RPMI8226 (cell line): ENCODE measurements at regions not wholly inside any gene's neighbourhood (a gene's known extent, or its start where the extent isn't known, plus 50 kb on each side); places are given as distances from the start of the nearest gene placed in this dataset.

Experiments
- DNase-seq: peaks from one replicate; pipeline ENCODE4 v3.0.0-alpha.2; 2015

DNA sequence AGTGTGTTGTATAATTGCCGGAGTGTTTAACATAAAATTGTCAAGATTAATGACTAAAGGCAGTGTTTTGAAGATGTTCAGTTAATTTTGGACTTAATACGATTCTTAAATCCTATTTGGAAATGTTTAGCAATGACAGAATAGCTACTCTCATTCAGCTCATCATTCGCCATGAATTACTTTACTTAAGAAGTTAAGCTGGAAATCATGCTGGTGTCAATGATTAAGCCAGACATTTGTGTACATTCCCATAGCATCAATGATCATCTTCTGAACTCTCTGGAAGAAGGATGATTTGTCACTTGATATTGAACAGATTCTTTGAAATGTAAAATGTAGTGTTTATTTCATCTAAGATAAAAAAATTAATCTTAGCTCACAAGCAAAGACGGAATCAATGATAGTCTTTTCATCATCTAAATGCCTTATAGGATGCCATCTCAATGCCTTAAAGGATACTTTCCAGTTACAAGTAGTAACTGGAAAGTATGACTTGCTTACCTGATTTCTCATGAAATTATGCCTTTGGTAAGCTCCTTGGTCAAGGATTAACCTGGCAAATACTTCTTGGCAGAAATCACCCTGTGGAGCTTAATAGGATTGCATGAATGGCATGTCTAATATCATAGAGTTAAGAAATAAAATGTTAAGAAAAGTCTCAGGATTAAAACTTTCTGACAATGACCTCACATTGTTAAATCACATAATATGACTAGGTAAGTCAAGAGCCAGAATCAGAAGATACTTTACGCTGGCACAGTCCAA lies 515.5 kb upstream of the AGA start:
- DNase-seq, result no peak

DNA sequence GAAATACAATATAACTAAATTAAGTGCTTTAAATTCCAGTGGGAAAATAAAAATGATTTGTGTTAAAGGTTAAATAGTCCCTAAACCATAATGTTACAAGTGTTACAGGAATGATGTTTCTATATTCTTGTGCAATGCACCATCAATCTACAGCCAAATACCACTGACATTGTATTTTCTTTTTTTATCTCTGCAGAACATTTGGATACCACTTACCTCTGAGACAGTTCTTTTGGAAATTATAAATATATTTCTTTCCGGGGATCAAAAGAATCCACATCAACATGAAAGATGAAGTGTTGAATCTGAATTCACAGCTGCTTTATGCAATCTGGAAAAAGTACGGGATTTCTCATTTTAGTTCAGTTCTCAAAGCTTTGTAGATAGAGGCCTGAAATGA lies 518.3 kb upstream of the AGA start:
- DNase-seq, result no peak

DNA sequence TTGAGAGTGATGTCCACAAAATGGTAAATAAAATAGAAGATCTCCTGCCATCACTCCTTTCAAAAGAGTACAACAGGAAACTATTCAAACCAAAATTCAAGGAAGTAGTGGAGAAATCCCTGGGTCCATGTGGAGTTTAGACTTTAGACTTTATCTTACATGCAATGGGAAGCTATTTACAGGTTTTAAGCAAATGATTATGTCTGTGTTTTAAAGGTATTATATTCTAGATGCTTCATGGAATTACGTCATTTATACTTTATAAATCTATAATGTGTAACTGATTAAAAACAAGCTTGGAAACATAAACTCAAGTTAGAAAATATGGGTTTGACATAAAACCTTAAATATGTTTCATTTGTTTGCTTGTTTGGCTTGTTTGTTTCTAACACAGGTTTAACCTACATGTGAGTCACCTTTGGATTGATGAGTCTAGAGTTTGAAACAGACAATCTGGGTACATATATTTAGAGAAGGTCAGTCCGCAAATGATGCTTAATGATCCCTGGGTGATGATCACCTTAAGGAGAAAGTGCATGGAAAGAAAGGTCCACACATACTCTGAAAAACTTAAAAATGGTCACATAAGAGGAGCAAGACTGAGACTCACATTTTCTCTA lies 519.6 kb upstream of the AGA start:
- DNase-seq, result no peak

DNA sequence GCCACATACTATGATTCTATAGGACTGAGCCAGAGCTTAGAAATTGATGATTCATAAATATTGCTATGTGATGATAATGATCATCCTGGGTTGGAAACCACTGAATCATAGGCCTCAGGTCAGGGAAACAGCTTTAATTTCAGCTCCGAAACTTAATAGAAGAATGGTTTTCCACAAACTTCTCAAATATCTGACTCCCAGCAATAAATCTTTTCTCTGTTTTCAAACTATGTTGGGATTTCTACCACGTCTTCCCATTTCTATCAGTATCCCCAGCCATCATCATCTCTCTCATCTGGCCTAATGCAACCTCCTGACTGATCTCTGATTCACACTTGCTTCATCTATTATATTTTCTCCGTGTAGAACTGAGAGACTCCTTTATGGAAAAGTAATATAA lies 521.8 kb upstream of the AGA start:
- DNase-seq, result no peak

DNA sequence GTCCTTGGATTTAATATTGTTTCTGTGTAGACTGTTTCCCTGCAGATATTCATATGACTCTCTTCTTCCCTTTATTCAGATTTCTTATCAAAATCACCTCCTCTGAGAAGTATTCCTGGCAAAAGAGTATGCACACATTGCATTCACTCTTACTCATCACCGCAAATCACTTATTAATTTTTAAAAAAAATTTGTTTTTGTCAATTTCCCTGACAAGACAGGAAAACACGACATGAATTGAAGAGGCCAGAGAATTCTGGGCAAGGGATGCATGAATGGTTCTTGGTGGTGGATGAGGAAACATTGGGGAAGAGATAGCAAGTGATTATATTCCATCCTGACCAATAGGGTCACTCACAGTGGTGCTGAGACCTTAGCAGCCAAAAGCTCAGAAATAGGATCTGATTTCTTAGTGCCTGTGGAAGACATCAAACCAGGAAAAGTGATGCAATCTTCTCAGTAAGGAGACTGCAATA lies 522.5 kb upstream of the AGA start:
- no peak for DNase-seq

DNA sequence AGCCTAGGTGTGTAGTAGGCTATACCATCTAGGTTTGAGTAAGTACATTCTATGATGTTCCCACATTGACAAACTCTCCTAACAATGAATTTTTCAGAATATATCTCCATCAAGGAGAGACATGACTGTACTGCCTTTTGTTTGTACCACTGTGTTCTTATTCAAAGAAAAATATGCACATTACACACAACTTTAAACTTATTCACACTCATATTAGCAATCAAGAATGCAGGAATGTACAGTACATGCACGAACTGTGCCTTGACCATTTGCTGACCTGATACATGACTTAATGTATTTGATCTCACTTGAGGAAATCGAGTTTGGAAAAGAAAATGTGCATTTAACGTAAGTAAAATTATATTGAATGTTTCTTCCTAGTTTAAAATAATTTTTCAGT lies 525.1 kb upstream of the AGA start:
- no peak for DNase-seq

DNA sequence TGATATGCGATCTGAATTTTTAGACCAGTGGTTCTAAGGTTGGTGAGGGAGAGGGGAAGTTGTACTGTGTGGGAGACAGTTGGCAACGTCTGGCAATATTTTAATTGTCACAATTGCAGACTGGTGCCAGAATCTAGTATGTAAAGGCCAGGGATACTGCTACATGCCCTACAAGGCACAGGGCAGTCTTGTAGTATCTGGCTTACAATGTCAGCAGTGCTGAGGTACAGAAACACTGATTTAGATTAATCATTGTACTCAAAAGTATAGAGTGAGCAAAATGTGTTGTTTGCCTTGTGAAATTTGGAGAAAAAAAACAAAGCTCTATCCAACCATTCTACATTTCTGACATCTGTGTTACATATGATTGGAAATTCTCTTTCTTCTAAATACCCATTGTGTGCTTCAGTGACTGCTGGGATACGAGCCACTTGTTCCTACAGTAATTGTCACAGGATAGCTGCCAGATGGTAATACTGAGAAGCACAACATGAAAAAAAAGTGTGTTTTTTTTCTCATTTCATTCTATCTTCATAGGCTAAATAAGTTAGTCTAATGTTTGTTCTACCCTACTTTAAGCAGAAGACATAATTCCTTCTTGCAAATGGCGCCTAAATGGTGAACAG lies 526.7 kb upstream of the AGA start:
- no peak for DNase-seq

DNA sequence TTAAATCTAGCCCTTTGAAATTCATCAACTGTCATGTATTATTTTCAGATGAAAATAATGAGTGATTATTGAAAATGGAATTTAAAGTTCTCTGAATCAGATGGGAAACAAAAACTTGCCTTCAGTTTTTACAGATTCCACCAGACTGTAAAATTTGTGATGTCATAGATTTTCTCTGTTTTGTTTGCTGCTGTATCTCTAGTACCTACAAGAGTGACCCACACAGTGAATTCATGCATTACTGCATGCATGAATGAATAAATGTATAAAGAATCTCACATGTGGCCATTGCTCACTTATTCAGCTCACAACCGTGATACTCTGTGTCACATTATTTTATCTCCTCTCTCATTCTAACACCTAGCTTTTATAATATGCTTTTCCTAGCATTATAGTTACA lies 532.2 kb upstream of the AGA start:
- no peak for DNase-seq

DNA sequence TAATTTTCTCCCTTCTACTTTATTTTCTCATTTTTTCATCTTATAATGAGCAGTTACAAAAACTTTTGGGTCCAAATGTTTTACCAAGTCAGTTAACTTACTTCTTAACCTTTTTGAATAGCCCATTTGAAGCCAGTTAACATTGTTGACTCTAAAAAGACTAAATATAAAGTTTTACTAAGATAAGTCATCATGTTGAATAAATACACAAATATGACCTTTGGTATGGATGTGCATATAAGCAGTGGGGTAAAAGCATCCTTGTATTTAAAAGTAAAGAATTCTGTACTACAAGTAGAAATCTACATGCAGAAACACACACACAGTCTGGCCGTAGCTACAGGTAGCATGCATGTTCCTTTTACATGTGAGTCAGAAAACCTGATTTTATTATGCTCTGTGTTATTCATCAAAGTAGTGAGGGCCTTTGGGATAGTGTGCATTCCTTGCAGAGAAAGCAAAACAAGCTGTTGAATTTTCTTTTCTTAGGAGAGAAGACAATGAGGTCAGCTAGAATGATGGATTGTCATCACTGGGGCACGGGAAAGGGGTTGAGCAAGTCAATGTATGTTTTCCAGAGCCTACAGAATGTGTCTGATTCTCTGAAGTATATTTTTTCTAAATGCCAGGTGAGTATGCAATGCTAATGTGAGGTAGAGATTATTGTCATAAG lies 533.2 kb upstream of the AGA start:
- no peak for DNase-seq

DNA sequence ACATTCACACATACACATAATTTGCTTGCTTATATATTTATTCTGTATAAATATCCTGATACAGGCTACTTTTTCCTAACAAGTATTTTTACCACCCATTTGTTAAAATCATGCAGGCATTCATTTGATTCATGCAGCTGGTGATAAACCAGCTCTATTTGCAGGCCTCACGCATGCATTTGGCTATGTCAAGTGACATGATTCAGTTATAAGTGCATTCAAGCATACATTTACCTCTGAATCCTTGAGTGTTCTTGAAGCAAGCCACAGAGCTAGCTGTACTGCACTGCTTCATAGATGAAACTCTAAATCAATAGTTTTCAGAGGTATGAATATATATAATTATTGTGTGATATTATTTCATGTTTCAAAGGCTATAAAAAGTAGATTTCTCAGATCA lies 544.0 kb upstream of the AGA start:
- DNase-seq, result no peak

DNA sequence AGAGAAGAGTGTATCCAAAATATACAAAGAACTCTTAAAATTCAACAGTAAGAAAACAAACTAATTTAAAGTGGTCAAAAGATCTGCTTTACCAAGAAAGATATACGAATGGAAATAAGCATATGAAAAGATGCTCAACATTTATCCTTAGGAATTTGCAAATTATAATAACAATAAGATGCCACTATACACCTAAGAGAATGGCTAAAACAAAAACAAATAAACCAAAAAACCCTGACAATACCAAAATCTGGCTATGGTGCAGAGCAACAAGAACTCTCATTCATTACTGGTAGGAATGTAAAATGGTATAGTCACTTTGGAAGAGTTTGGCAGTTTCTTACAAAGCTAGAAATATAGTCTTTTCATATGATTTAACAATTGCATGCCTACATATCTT lies 545.7 kb upstream of the AGA start:
- DNase-seq, result no peak

DNA sequence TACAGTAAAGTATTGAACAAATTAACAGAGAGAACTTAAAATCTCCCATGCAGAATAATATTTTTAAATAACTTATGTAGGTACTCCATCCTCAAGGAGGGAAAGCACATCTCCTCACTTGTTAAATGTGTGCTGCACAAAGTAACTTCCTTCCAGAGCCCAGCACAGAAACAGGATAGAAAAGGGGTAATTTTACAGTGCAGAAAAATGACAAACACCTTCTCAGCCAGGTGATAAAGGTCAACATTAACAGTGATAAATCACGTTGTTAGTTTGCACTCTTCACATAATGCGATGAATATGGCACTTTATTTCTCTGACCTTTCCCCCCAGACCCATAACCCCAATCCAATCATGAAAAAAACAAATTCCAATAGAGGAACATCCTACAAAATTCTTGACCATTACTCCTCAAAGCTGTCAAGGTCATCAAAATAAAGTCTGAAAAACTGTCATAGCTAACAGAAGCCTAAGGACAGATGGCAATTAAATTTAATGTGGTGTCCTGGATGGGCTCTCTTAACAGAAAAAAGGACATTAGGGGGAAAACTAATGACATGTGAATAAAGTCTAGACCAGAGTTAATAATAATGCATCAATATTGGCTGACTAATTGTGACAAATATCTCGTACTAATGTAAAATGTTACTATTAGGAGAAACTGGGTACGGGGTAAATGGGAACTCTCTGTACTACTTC lies 547.4 kb upstream of the AGA start:
- DNase-seq, result no peak

DNA sequence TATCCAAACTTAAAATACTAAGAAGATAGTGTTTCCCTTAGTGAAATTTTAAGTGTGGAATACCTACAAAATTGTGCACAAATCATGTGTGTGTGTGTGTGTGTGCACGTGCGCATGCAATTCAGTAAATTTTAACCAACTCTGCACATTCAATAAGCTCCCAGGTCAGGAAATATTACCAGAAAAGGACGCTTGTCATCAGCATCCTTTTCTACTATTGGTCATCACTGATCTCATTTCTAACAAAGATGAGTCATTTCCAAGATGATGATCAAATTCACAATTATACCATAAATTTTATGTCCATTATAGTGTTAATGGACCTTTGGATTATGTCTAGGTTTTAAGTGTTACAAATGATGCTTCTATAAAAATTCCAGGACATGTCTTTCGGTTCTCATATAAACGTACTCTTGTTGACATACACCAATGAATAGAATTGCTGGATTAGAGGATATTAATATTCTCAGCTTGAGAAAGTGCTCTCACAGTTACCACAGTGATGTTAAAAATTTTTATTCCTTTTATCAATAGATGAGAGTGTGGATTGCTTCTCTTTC lies 560.9 kb upstream of the AGA start:
- DNase-seq, result no peak

DNA sequence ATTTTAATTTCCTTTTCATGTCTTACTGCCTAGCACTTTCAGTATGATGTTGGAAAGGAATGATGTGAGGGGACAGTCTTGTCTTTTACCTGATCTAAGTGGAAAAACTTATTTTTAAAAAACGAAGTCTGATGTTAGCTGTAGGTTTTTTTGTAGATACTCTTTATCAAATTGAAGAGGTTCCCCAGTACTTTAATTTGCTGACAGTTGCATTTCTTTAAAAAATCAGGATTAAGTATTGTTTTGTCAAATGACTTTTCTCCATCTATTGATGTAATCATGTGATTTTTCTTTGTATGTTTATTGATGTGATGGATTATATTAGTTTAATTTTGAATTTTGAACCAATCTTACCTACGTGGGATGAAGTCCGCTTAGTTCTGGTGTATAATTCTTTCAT lies 568.4 kb upstream of the AGA start:
- DNase-seq, result no peak

DNA sequence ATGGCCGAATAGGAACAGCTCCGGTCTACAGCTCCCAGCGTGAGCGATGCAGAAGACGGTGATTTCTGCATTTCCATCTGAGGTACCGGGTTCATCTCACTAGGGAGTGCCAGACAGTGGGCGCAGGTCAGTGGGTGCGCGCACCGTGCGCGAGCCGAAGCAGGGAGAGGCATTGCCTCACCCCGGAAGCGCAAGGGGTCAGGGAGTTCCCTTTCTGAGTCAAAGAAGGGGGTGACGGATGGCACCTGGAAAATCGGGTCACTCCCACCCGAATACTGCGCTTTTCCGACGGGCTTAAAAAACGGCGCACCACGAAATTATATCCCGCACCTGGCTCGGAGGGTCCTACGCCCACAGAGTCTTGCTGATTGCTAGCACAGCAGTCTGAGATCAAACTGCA lies 572.8 kb upstream of the AGA start:
- peak; percentile 11 for DNase-seq

DNA sequence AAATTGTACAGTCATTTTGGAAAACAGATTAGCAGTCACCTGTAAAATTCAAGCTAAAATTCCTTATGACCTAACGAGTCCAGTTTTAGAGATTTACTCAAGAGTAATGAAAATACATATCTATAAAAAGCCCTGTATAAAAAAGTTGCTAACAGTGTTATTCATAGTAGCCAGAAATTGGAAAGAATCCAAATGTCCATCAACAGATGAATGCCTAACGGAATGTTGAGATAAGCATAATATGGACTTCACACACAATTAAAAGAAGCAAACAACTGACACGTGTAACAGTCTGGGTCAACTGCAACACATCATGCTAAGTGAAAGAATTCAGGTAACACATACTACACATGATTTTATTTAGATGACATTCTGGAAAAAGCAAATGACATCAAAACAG lies 584.8 kb upstream of the AGA start:
- DNase-seq, result no peak

DNA sequence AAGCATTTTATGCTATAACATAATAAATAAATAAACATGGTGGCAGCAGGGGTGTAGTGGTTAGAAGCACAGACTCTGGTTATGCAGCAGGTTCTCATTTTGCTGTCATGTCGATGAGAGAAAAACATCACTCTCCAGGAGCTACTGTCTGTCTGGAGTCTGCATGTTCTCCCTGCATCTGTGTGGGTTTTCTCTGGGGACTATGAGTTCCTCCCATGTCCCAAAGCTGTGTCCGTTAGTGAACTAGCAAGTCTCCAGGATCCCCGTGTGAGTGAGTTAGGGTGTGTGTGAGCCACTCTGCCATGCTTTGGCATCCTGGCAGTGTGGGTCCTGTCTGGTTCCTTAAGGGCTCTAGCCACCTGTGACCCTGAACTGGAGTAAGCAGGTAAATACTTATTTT lies 585.6 kb upstream of the AGA start:
- no peak for DNase-seq

DNA sequence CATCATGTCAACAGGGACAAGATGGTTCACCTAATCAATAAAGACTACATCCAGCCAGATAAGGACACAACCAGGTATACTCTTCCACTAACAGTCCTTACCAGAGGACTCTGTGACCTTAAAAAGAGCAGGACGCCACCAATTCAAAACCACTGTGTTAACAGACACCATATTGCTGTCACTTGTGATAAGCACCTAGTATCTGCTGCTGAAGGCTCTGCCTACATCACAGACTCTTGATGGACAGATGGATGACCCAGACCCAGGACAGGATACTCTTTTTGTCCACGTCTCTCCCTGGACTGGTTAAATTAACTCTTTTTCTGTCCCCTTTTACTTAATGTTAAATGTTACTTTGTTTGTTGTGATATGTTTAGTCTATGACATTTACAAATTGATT lies 586.2 kb upstream of the AGA start:
- DNase-seq, result no peak

DNA sequence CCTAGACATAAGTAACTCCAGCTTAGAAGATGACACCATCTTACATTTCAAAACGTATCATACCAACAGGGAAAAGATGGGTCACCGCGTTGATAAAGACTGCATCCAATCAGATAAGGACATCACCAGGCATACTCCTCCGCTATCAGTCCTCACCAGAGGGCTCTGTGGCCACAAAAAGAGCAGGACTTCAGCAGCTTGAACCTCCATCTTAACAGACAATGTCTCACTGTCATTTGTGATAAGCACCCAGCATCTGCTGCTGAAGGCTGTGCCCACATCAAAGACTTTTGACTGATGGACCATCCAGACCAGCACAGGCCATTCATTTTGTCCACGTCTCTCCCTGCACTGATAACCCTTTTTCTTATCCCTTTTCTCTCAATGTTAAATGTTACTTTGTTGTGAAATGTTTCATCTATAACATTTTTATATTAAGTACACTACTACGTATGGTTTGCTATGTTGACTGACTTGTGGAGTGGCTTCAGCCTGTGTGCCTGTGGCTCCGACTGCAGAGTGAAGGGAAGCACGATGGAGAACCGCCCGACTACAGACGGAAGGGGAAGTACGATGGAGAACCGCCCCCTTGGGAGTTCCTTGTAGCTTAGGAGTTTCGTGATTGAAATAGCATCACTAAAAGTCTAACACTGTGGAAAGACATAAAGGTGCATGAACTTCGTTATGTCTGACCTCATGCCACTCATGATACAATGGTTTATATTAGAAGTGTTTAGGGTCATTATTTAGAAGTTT lies 595.4 kb upstream of the AGA start:
- no peak for DNase-seq

DNA sequence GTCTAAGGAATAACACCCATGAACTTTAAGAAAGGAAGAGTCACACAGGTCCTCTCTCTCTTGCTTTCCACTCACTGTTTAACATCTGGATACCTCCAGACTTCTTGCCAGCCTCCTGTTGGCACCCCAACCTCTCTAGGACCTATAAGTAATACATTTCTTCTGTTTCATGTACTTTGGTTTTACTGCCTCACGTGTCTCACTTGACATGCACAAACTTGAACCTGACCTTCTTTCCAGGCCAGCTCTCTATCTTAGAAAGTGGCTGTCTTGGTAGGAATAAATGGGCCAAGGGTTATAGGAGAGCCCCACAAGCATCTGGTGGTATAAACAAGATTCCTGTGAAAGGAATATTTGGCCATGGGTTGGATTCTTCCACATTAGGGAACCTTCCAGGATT lies 614.8 kb upstream of the AGA start:
- DNase-seq, result no peak

DNA sequence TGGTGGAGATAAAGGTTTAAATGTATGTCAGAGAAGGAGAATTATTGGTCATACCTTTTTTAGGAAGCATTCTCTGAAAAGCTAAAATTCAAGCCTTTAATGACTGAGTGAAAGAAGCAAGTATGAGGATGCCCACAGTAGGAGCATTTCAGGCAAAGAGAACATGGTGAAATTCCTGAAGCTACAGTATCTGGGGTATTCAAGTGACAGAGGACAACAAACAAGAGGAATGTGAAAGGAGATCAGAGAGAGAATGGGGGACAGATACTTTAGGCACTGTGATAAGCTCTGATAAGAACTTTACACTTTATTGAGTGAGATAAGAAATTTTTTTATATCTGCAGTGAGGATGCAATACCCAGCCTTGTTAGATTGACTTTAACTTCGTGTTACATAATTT lies 621.3 kb upstream of the AGA start:
- DNase-seq, result no peak

DNA sequence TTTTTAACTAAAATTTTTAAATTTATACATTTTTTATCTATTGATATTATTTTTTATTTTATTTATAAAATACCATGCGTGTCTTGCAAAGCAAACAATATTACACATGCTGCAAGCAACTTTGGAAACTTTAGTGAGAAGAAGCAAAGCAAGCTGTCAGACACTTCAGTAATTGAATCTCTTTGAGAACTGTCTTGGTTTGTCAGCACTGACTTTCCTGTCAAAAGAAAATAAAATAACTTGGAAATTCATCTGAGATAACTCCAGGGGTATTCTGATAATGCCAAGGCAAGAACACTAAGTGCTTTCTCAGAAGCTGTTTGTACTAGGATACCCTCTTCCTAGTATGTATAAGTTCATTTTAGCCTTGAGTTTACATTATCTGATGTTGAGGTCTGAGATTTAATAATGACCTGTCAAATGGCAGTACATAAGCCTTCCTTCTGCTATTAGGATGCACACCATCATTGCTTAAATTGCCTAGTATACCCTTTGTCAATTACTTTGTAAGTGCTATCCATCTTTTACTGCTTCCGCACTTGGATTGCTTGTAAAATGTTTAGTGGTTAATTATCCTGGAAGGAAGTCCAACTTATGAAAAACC lies 624.2 kb upstream of the AGA start:
- DNase-seq, result no peak
